Gastrocnemius medialis (tissue), 4 donors: ENCODE measurements at regions not wholly inside any gene's neighbourhood (a gene's known extent, or its start where the extent isn't known, plus 50 kb on each side); places are given as distances from the start of the nearest gene placed in this dataset.

Experiments used
- CTCF ChIP-seq, 5 experiments: fragments of 450-650 bp in 3 of 5; fragments of 200-600 bp in 2 of 5; sonication (generic) in 2 of 5; IDR thresholded peaks in 4 of 5; conservative IDR thresholded peaks in 1 of 5; 1 replicate in 4 of 5; 2 replicates in 1 of 5; pipeline ENCODE4 v1.5.1; 2016 to 2019; ENCODE audit warnings: antibody characterized with exemption in 5 of 5, mild to moderate bottlenecking in 3 of 5, moderate library complexity in 3 of 5
- POLR2A ChIP-seq, 2 donors: fragments of 450-650 bp; IDR thresholded peaks; one replicate each; pipeline ENCODE4 v1.6.1; 2017; ENCODE audit warnings: antibody characterized with exemption in 2 of 2, mild to moderate bottlenecking in 2 of 2, moderate library complexity in 2 of 2

- TF ChIP-seq CTCF (IDR thresholded peaks at IDR 0.05 in 4 of 5, conservative IDR thresholded peaks at IDR 0.05 in 1 of 5) (no peak), POLR2A (IDR thresholded peaks at IDR 0.05) (no peak)
Observed at GRCh38 chr3:68135067-68135466, 480.7 kb upstream of the SUCLG2 start.
